LHCN-M2 (cell line): ENCODE measurements at regions not wholly inside any gene's neighbourhood (a gene's known extent, or its start where the extent isn't known, plus 50 kb on each side); places are given as distances from the start of the nearest gene placed in this dataset.
A peak's percentile ranks its signal among the peaks of the same experiment; 100 is the strongest.
"Not testable (repeated sequence)": the region's sequence is repeated elsewhere in the genome, so short reads cannot be mapped to it uniquely, and the experiment has no call there.

Experiments used
- DNase-seq: peaks from one replicate; pipeline ENCODE4 v3.0.0-alpha.2; 2012; ENCODE audit warnings: low read depth

GRCh38 chr17:31748881-31749280 is 110.2 kb downstream of the COPRS start:
- DNase-seq: no peak

GRCh38 chr17:31746884-31747495 is 112.1 kb downstream of the COPRS start:
- no peak for DNase-seq

- DNase-seq: no peak
Observed at GRCh38 chr17:31745964-31746600, 113.0 kb downstream of the COPRS start.

- no peak for DNase-seq
Observed at GRCh38 chr17:31744511-31744951, 114.5 kb downstream of the COPRS start.

GRCh38 chr17:31743797-31744196 is 115.2 kb downstream of the COPRS start:
- peak; percentile 14 for DNase-seq

GRCh38 chr17:31741371-31741770 is 117.7 kb downstream of the COPRS start:
- no peak for DNase-seq

GRCh38 chr17:31740611-31741082 is 118.4 kb downstream of the COPRS start:
- peak; percentile 85 for DNase-seq

GRCh38 chr17:31738996-31739699 is 119.9 kb downstream of the COPRS start:
- peak; percentile 19 for DNase-seq

- DNase-seq: no peak
Observed at GRCh38 chr17:31738488-31738887, 120.6 kb downstream of the COPRS start.

- no peak for DNase-seq
Observed at GRCh38 chr17:31738067-31738466, 121.0 kb downstream of the COPRS start.

GRCh38 chr17:31736855-31737625 is 122.0 kb downstream of the COPRS start:
- no peak for DNase-seq

GRCh38 chr17:31733326-31733725 is 125.7 kb downstream of the COPRS start:
- DNase-seq: no peak

- not testable (repeated sequence) for DNase-seq
Observed at GRCh38 chr17:31731585-31732154, 127.4 kb downstream of the COPRS start.

- no peak for DNase-seq
Observed at GRCh38 chr17:31731118-31731517, 127.9 kb downstream of the COPRS start.

GRCh38 chr17:31726980-31727427 is 132.0 kb downstream of the COPRS start:
- DNase-seq: no peak

GRCh38 chr17:31724619-31725018 is 134.4 kb downstream of the COPRS start:
- no peak for DNase-seq

- peak; percentile 57 for DNase-seq
Observed at GRCh38 chr17:31724026-31724425, 135.0 kb downstream of the COPRS start.

- DNase-seq: peak; percentile 41
Observed at GRCh38 chr17:31722251-31723056, 136.6 kb downstream of the COPRS start.

GRCh38 chr17:31721291-31722025 is 137.6 kb downstream of the COPRS start:
- no peak for DNase-seq

GRCh38 chr17:31717251-31717650 is 141.8 kb downstream of the COPRS start:
- not testable (repeated sequence) for DNase-seq
